Stimulated activated naive B cell treated with anti-CD40 and anti-IgM and Interleukin-4, amounts not matched to agents 10 μg/mL and 1 μg/mL and 100 μg/mL, for 72 hours (primary cell): ENCODE measurements at regions not wholly inside any gene's neighbourhood (a gene's known extent, or its start where the extent isn't known, plus 50 kb on each side); places are given as distances from the start of the nearest gene placed in this dataset.
A peak's percentile ranks its signal among the peaks of the same experiment; 100 is the strongest.

Experiments
- ATAC-seq, 2 donors: fragments of 150-1000 bp; cut with Tn5 transposase; replicated peaks; 2 replicates each; pipeline ENCODE4 v1.10.0; 2021; ENCODE audit warnings: moderate library complexity in 1 of 2
- DNase-seq: peaks from one replicate; pipeline ENCODE4 v3.0.0; 2021
- H3K27ac Mint-ChIP-seq: one replicate; pipeline ENCODE4 v1.8.0; 2022; ENCODE audit warnings: mild to moderate bottlenecking, mixed read lengths
- H3K27me3 Mint-ChIP-seq, 2 donors: one replicate each; pipeline ENCODE4 v1.8.0; 2022; ENCODE audit warnings: mixed read lengths in 2 of 2
- H3K36me3 Mint-ChIP-seq, 2 donors: one replicate each; pipeline ENCODE4 v1.8.0; 2022; ENCODE audit warnings: mixed read lengths in 2 of 2, mild to moderate bottlenecking in 1 of 2
- H3K4me1 Mint-ChIP-seq, 2 donors: one replicate each; pipeline ENCODE4 v1.8.0; 2022; ENCODE audit warnings: mixed read lengths in 2 of 2, mild to moderate bottlenecking in 1 of 2
- H3K4me3 Mint-ChIP-seq, 2 donors: one replicate each; pipeline ENCODE4 v1.8.0; 2022; ENCODE audit warnings: mild to moderate bottlenecking in 2 of 2, mixed read lengths in 2 of 2, moderate library complexity in 1 of 2
- H3K9me3 Mint-ChIP-seq, 2 donors: one replicate each; pipeline ENCODE4 v1.8.0; 2022; ENCODE audit warnings: mixed read lengths in 2 of 2, mild to moderate bottlenecking in 1 of 2

GRCh38 chr2:226052772-226053416 lies 653.4 kb downstream of the NYAP2 start:
- H3K4me3 Mint-ChIP-seq = no peak overlapping the region
- DNase-seq (no peak), ATAC-seq (no peak)
- no peak overlapping the region for H3K27ac Mint-ChIP-seq
- H3K9me3 Mint-ChIP-seq = no peaks in the 10 kb centered on the region
- no peaks in the 10 kb centered on the region for H3K4me1 Mint-ChIP-seq
- H3K36me3 Mint-ChIP-seq = no peaks in the 10 kb centered on the region
- peaks cover 0 to 6% of the 10 kb centered on the region in 2 donors for H3K27me3 Mint-ChIP-seq

GRCh38 chr2:226050822-226051221 lies 651.3 kb downstream of the NYAP2 start:
- no peaks in the 10 kb centered on the region for H3K4me1 Mint-ChIP-seq
- no peak for ATAC-seq
- DNase-seq = no peak

GRCh38 chr2:226048611-226049010 lies 649.1 kb downstream of the NYAP2 start:
- no peaks in the 10 kb centered on the region for H3K36me3 Mint-ChIP-seq
- peaks cover 0 to 6% of the 10 kb centered on the region in 2 donors for H3K27me3 Mint-ChIP-seq
- no peak for ATAC-seq
- no peaks in the 10 kb centered on the region for H3K4me1 Mint-ChIP-seq
- H3K4me3 Mint-ChIP-seq = no peak overlapping the region
- no peak overlapping the region for H3K27ac Mint-ChIP-seq
- DNase-seq = no peak
- H3K9me3 Mint-ChIP-seq = no peaks in the 10 kb centered on the region

More at GRCh38 chr2:226050822-226051221, 651.3 kb downstream of the NYAP2 start:
- H3K36me3 Mint-ChIP-seq = no peaks in the 10 kb centered on the region
- no peak overlapping the region for H3K27ac Mint-ChIP-seq
- no peaks in the 10 kb centered on the region for H3K9me3 Mint-ChIP-seq
- no peak overlapping the region for H3K4me3 Mint-ChIP-seq
- peaks cover 0 to 6% of the 10 kb centered on the region in 2 donors for H3K27me3 Mint-ChIP-seq

- DNase-seq = no peak
- H3K27me3 Mint-ChIP-seq = no peaks in the 10 kb centered on the region
- H3K4me1 Mint-ChIP-seq = no peaks in the 10 kb centered on the region
Measured at GRCh38 chr2:226045080-226045479, 645.6 kb downstream of the NYAP2 start.

GRCh38 chr2:226040344-226040900 lies 640.9 kb downstream of the NYAP2 start:
- H3K4me3 Mint-ChIP-seq = no peak overlapping the region
- H3K9me3 Mint-ChIP-seq = peaks cover 0 to 4% of the 10 kb centered on the region in 2 donors
- no peaks in the 10 kb centered on the region for H3K36me3 Mint-ChIP-seq
- peaks cover 0 to 4% of the 10 kb centered on the region in 2 donors for H3K27me3 Mint-ChIP-seq
- no peak for DNase-seq
- no peaks in the 10 kb centered on the region for H3K4me1 Mint-ChIP-seq
- no peak for ATAC-seq
- no peak overlapping the region for H3K27ac Mint-ChIP-seq

More at GRCh38 chr2:226045080-226045479, 645.6 kb downstream of the NYAP2 start:
- no peaks in the 10 kb centered on the region for H3K9me3 Mint-ChIP-seq
- H3K36me3 Mint-ChIP-seq = no peaks in the 10 kb centered on the region
- no peak for ATAC-seq
- no peak overlapping the region for H3K4me3 Mint-ChIP-seq
- H3K27ac Mint-ChIP-seq = no peak overlapping the region

GRCh38 chr2:226037526-226037925 lies 638.0 kb downstream of the NYAP2 start:
- ATAC-seq = no peak
- H3K27me3 Mint-ChIP-seq = peaks cover under 1 to 12% of the 10 kb centered on the region in 2 donors
- no peaks in the 10 kb centered on the region for H3K4me1 Mint-ChIP-seq
- no peak overlapping the region for H3K4me3 Mint-ChIP-seq
- no peak for DNase-seq
- no peak overlapping the region for H3K27ac Mint-ChIP-seq
- no peaks in the 10 kb centered on the region for H3K36me3 Mint-ChIP-seq
- H3K9me3 Mint-ChIP-seq = peaks cover 0 to 4% of the 10 kb centered on the region in 2 donors

GRCh38 chr2:226031647-226032501 lies 632.4 kb downstream of the NYAP2 start:
- peak overlapping the region; percentile 82 to 83 for H3K4me3 Mint-ChIP-seq
- no peaks in the 10 kb centered on the region for H3K36me3 Mint-ChIP-seq
- peaks cover 14 to 31% of the 10 kb centered on the region in 2 donors for H3K4me1 Mint-ChIP-seq
- H3K27me3 Mint-ChIP-seq = peaks cover 8 to 27% of the 10 kb centered on the region in 2 donors
- ATAC-seq (peak; percentile 46 to 50), DNase-seq (no peak)
- H3K27ac Mint-ChIP-seq = peak overlapping the region; percentile 7
- H3K9me3 Mint-ChIP-seq = no peaks in the 10 kb centered on the region

- H3K36me3 Mint-ChIP-seq = no peaks in the 10 kb centered on the region
- DNase-seq = no peak
- peak; percentile 83 to 85 for ATAC-seq
- H3K27ac Mint-ChIP-seq = no peak overlapping the region
- peak overlapping the region; percentile 82 to 83 for H3K4me3 Mint-ChIP-seq
- H3K9me3 Mint-ChIP-seq = peaks cover 0 to 2% of the 10 kb centered on the region in 2 donors
- peaks cover 14 to 32% of the 10 kb centered on the region in 2 donors for H3K4me1 Mint-ChIP-seq
- H3K27me3 Mint-ChIP-seq = peaks cover 8 to 27% of the 10 kb centered on the region in 2 donors
Measured at GRCh38 chr2:226030788-226031646, 631.5 kb downstream of the NYAP2 start.

- H3K4me1 Mint-ChIP-seq = peaks cover 14 to 32% of the 10 kb centered on the region in 2 donors
- H3K9me3 Mint-ChIP-seq = peaks cover 0 to 2% of the 10 kb centered on the region in 2 donors
- no peak for DNase-seq
- ATAC-seq = no peak
- no peaks in the 10 kb centered on the region for H3K36me3 Mint-ChIP-seq
- peaks cover 8 to 27% of the 10 kb centered on the region in 2 donors for H3K27me3 Mint-ChIP-seq
- no peak overlapping the region for H3K27ac Mint-ChIP-seq
- H3K4me3 Mint-ChIP-seq = peak overlapping the region; percentile 82 to 83
Measured at GRCh38 chr2:226030369-226030768, 630.9 kb downstream of the NYAP2 start.

GRCh38 chr2:226023946-226024345 lies 624.4 kb downstream of the NYAP2 start:
- H3K9me3 Mint-ChIP-seq = peaks cover 3 to 6% of the 10 kb centered on the region in 2 donors

GRCh38 chr2:226023383-226023782 lies 623.9 kb downstream of the NYAP2 start:
- Mint-ChIP-seq H3K27me3 (no peaks in the 10 kb centered on the region), H3K27ac (no peak overlapping the region), H3K4me1 (peaks cover 2 to 6% of the 10 kb centered on the region in 2 donors), H3K4me3 (no peak overlapping the region), H3K9me3 (peaks cover 5 to 6% of the 10 kb centered on the region in 2 donors), H3K36me3 (peaks cover 0 to 3% of the 10 kb centered on the region in 2 donors)
- no peak for ATAC-seq
- DNase-seq = no peak

More at GRCh38 chr2:226023946-226024345, 624.4 kb downstream of the NYAP2 start:
- no peak overlapping the region for H3K27ac Mint-ChIP-seq
- H3K4me3 Mint-ChIP-seq = no peak overlapping the region
- peaks cover 0 to 2% of the 10 kb centered on the region in 2 donors for H3K36me3 Mint-ChIP-seq
- H3K4me1 Mint-ChIP-seq = peaks cover 2 to 6% of the 10 kb centered on the region in 2 donors
- no peaks in the 10 kb centered on the region for H3K27me3 Mint-ChIP-seq
- no peak for ATAC-seq
- no peak for DNase-seq

GRCh38 chr2:226020956-226021355 lies 621.4 kb downstream of the NYAP2 start:
- DNase-seq (no peak), ATAC-seq (no peak)
- Mint-ChIP-seq H3K9me3 (peaks cover 5 to 7% of the 10 kb centered on the region in 2 donors), H3K4me3 (no peak overlapping the region), H3K4me1 (peaks cover 0 to 2% of the 10 kb centered on the region in 2 donors), H3K27ac (no peak overlapping the region), H3K36me3 (peaks cover 0 to 3% of the 10 kb centered on the region in 2 donors), H3K27me3 (no peaks in the 10 kb centered on the region)

- no peak for DNase-seq
- H3K27me3 Mint-ChIP-seq = no peaks in the 10 kb centered on the region
- no peak for ATAC-seq
- H3K4me1 Mint-ChIP-seq = peaks cover 0 to 2% of the 10 kb centered on the region in 2 donors
- H3K27ac Mint-ChIP-seq = no peak overlapping the region
- no peak overlapping the region for H3K4me3 Mint-ChIP-seq
- H3K36me3 Mint-ChIP-seq = peaks cover 0 to 3% of the 10 kb centered on the region in 2 donors
- H3K9me3 Mint-ChIP-seq = peaks cover 5 to 7% of the 10 kb centered on the region in 2 donors
Measured at GRCh38 chr2:226020176-226020575, 620.7 kb downstream of the NYAP2 start.
